ENCODE measurements at regions not wholly inside any gene's neighbourhood (a gene's known extent, or its start where the extent isn't known, plus 50 kb on each side); places are given as distances from the start of the nearest gene placed in this dataset.
"Not testable (repeated sequence)": the region's sequence is repeated elsewhere in the genome, so short reads cannot be mapped to it uniquely, and the experiment has no call there.

DNA sequence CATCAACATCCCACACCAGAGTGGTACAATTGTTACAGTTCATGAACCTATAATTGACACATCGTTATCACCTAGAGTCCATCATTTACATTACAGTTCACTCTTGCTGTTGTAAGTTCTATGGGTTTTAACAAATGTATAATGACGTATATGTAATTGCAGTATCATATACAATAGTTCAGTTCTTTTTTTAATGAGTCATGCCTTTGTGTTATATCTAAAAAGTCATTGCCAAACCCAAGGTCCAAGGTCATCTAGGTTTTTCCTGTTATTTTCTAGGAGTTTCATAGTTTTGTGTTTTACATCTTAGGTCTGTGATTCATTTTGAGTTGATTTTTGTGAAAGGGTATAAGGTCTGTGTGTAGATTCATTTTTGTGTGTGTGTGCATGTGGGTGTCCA, 160.9 kb upstream of the GALNT15 start:
- DNase-seq (ENCODE audit: extremely low spot score, unreplicated experiment) = no peak
- no peaks in the 10 kb centered on the region for H3K27me3 Mint-ChIP-seq (ENCODE audit: unreplicated experiment)
- no peaks in the 10 kb centered on the region for H3K9me3 Mint-ChIP-seq (ENCODE audit: unreplicated experiment)
- H3K4me1 Mint-ChIP-seq (ENCODE audit: unreplicated experiment) = peaks cover 18% of the 10 kb centered on the region
- no peak overlapping the region for H3K27ac Mint-ChIP-seq (ENCODE audit: unreplicated experiment)
- H3K36me3 Mint-ChIP-seq (ENCODE audit: unreplicated experiment) = no peaks in the 10 kb centered on the region
- TF ChIP-seq, protein P1, sequence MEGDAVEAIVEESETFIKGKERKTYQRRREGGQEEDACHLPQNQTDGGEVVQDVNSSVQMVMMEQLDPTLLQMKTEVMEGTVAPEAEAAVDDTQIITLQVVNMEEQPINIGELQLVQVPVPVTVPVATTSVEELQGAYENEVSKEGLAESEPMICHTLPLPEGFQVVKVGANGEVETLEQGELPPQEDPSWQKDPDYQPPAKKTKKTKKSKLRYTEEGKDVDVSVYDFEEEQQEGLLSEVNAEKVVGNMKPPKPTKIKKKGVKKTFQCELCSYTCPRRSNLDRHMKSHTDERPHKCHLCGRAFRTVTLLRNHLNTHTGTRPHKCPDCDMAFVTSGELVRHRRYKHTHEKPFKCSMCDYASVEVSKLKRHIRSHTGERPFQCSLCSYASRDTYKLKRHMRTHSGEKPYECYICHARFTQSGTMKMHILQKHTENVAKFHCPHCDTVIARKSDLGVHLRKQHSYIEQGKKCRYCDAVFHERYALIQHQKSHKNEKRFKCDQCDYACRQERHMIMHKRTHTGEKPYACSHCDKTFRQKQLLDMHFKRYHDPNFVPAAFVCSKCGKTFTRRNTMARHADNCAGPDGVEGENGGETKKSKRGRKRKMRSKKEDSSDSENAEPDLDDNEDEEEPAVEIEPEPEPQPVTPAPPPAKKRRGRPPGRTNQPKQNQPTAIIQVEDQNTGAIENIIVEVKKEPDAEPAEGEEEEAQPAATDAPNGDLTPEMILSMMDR (IDR thresholded peaks at IDR 0.05) = no peak
- no peak overlapping the region for H3K4me3 Mint-ChIP-seq (ENCODE audit: unreplicated experiment)

DNA sequence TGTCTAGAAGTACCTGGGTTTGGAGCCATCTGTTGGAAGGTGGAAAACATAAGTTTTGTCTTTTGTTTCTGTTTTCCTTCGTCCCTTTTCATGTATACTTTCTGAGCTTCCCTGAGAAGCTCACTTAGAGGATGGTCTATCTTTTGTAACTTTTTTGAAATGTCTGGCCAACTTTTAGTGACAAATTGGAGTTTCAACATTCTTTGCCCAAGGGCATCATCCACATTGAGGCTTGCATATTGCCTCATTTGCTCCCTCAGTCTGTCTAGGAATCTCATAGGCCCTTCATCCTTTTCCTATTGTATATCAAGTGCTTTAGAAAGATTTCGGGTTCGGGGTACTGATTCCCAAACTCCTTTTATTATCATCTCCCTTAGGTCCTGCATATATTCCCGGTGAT, 152.7 kb upstream of the GALNT15 start:
- not testable (repeated sequence) for H3K4me3 Mint-ChIP-seq (ENCODE audit: unreplicated experiment); H3K27me3 Mint-ChIP-seq (ENCODE audit: unreplicated experiment); H3K9me3 Mint-ChIP-seq (ENCODE audit: unreplicated experiment); H3K4me1 Mint-ChIP-seq (ENCODE audit: unreplicated experiment); H3K27ac Mint-ChIP-seq (ENCODE audit: unreplicated experiment); H3K36me3 Mint-ChIP-seq (ENCODE audit: unreplicated experiment); DNase-seq (ENCODE audit: extremely low spot score, unreplicated experiment)

DNA sequence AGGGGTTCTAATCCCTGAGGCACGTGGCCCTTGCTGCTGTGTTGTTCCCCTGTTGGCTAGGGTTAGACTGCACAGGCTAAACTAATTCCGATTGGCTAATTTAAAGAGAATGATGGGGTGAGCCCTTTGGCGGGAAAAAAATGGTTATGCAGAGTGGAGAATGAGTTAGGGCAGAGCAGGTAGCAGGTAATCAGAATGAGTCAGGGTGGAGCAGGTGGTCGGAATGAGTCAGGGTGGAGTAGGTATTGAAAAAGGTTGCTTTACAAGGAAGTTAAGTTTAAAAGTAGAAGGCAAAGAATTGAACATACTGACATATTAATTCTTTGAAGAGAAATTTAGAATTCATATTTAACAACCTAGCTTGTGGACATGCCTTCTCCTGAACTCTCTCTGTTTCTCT, 150.6 kb upstream of the GALNT15 start:
- not testable (repeated sequence) for H3K27me3 Mint-ChIP-seq (ENCODE audit: unreplicated experiment); H3K9me3 Mint-ChIP-seq (ENCODE audit: unreplicated experiment); H3K4me3 Mint-ChIP-seq (ENCODE audit: unreplicated experiment); DNase-seq (ENCODE audit: extremely low spot score, unreplicated experiment); H3K36me3 Mint-ChIP-seq (ENCODE audit: unreplicated experiment); H3K27ac Mint-ChIP-seq (ENCODE audit: unreplicated experiment)
- H3K4me1 Mint-ChIP-seq (ENCODE audit: unreplicated experiment) = peaks cover 11% of the 10 kb centered on the region

DNA sequence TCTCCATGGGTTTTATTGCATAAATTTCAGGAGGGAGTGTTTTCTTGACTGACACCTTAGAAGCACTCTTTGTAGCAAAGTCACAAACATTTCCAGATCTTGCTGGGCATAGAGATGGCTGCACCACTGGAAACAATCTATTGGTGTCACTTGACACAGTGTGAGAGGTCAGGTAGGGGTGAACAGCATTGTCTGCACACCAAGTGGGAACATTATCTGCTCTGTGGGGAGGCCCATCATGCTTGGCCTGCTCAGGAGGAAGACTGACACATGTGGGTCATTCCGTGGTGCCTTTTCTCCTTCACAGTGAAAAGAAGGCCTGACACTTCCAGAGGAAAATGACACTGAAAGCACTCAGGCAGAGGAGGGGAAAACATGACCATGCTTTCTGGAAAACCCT, 149.9 kb upstream of the GALNT15 start:
- Mint-ChIP-seq H3K27ac (ENCODE audit: unreplicated experiment) (no peak overlapping the region), H3K27me3 (ENCODE audit: unreplicated experiment) (no peaks in the 10 kb centered on the region), H3K9me3 (ENCODE audit: unreplicated experiment) (no peaks in the 10 kb centered on the region), H3K36me3 (ENCODE audit: unreplicated experiment) (no peaks in the 10 kb centered on the region), H3K4me3 (ENCODE audit: unreplicated experiment) (no peak overlapping the region), H3K4me1 (ENCODE audit: unreplicated experiment) (peaks cover 11% of the 10 kb centered on the region)
- TF ChIP-seq, protein P1 (IDR thresholded peaks at IDR 0.05) = no peak
- DNase-seq (ENCODE audit: extremely low spot score, unreplicated experiment) = no peak

DNA sequence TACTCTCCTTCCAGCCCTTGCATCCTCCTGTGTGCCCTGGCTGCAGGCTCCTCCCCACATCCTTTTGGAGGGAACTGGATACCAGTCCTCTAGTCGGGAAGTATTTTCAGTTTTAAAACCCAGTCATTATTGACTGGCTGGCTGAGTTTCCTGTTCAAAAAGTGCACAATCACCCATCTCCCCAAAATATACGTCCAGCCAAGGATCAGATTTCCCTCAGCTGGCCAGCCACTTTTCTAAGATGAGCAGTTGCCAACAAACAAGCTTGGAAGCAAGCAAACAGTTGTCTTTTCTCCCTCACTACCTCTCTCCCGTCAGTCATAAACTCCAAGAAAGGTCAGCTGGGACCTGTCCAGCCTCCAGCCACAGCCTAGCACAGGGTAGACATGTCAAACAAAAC, 147.7 kb upstream of the GALNT15 start:
- Mint-ChIP-seq H3K4me1 (ENCODE audit: unreplicated experiment) (peaks cover 11% of the 10 kb centered on the region), H3K9me3 (ENCODE audit: unreplicated experiment) (peaks cover 6% of the 10 kb centered on the region), H3K36me3 (ENCODE audit: unreplicated experiment) (no peaks in the 10 kb centered on the region), H3K4me3 (ENCODE audit: unreplicated experiment) (no peak overlapping the region), H3K27ac (ENCODE audit: unreplicated experiment) (no peak overlapping the region), H3K27me3 (ENCODE audit: unreplicated experiment) (no peaks in the 10 kb centered on the region)
- TF ChIP-seq, protein P1 (IDR thresholded peaks at IDR 0.05) = no peak
- DNase-seq (ENCODE audit: extremely low spot score, unreplicated experiment) = no peak

DNA sequence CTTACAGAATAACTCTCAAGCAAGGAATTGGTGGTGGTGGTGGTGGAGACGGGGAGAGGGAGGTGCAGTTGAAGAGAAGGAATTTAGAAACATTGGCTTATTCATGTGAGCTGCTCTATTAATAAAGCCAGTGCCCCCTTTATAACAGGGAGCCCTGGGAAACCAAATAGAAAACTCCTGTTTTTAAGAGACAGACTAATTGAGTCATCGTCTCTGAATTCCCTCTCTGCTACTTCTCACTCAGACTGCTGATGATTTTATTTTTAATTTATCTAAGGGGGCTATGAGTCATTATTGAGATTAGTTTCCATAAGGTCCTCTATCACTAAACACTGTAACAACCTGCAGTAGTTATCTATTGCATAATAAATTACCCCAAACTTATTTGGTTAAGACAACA, 145.9 kb upstream of the GALNT15 start:
- Mint-ChIP-seq H3K27me3 (ENCODE audit: unreplicated experiment) (no peaks in the 10 kb centered on the region), H3K27ac (ENCODE audit: unreplicated experiment) (no peak overlapping the region), H3K9me3 (ENCODE audit: unreplicated experiment) (peaks cover 6% of the 10 kb centered on the region), H3K4me3 (ENCODE audit: unreplicated experiment) (no peak overlapping the region), H3K4me1 (ENCODE audit: unreplicated experiment) (peaks cover 11% of the 10 kb centered on the region), H3K36me3 (ENCODE audit: unreplicated experiment) (no peaks in the 10 kb centered on the region)
- DNase-seq (ENCODE audit: extremely low spot score, unreplicated experiment) = no peak
- TF ChIP-seq, protein P1 (IDR thresholded peaks at IDR 0.05) = no peak
